Hematopoietic multipotent progenitor cell treated with erythropoietin and hydrocortisone succinate and interleukin-3 and kit ligand, for 4 days (in vitro differentiated cells): ENCODE measurements at regions not wholly inside any gene's neighbourhood (a gene's known extent, or its start where the extent isn't known, plus 50 kb on each side); places are given as distances from the start of the nearest gene placed in this dataset.
"Not testable (repeated sequence)": the region's sequence is repeated elsewhere in the genome, so short reads cannot be mapped to it uniquely, and the experiment has no call there.

Experiments used
- DNase-seq: peaks from one replicate; pipeline ENCODE4 v3.0.0-alpha.2; 2015

- DNase-seq: no peak
These were observed 1180.2 kb downstream of the FAM133A start for GRCh38 chrX:94854251-94854650.

- DNase-seq: not testable (repeated sequence)
These were observed 1188.5 kb downstream of the FAM133A start for GRCh38 chrX:94862470-94862869.

GRCh38 chrX:94871640-94872039 is 1197.6 kb downstream of the FAM133A start:
- no peak for DNase-seq

- no peak for DNase-seq
These were observed 1227.8 kb downstream of the FAM133A start for GRCh38 chrX:94901849-94902248.

GRCh38 chrX:94908171-94908570 is 1234.2 kb downstream of the FAM133A start:
- no peak for DNase-seq

GRCh38 chrX:94908648-94909047 is 1234.6 kb downstream of the FAM133A start:
- no peak for DNase-seq

- DNase-seq: no peak
These were observed 1240.2 kb downstream of the FAM133A start for GRCh38 chrX:94914235-94914634.

GRCh38 chrX:94932278-94932965 is 1258.4 kb downstream of the FAM133A start:
- no peak for DNase-seq

GRCh38 chrX:94936722-94937121 is 1262.7 kb downstream of the FAM133A start:
- DNase-seq: no peak

- no peak for DNase-seq
These were observed 1263.5 kb downstream of the FAM133A start for GRCh38 chrX:94937491-94937890.

- no peak for DNase-seq
These were observed 1268.6 kb downstream of the FAM133A start for GRCh38 chrX:94942603-94943002.

GRCh38 chrX:94946137-94946536 is 1272.1 kb downstream of the FAM133A start:
- not testable (repeated sequence) for DNase-seq

GRCh38 chrX:94961730-94962129 is 1287.7 kb downstream of the FAM133A start:
- no peak for DNase-seq

GRCh38 chrX:94977562-94977961 is 1303.6 kb downstream of the FAM133A start:
- no peak for DNase-seq

- no peak for DNase-seq
These were observed 1304.0 kb downstream of the FAM133A start for GRCh38 chrX:94977986-94978385.
